Lower lobe of right lung (tissue), 2 donors: ENCODE measurements at regions not wholly inside any gene's neighbourhood (a gene's known extent, or its start where the extent isn't known, plus 50 kb on each side); places are given as distances from the start of the nearest gene placed in this dataset.

Experiments
- ATAC-seq, 2 donors: fragments of 200-7000 bp; cut with Tn5 transposase; one replicate each; pipeline ENCODE4 v1.9.1; 2020 to 2022; ENCODE audit warnings: mild to moderate bottlenecking in 2 of 2, moderate library complexity in 2 of 2
- DNase-seq: peaks from one replicate; pipeline ENCODE4 v3.0.0-alpha.2; 2020
- H3K27ac ChIP-seq: fragments of 200-600 bp; one replicate; pipeline ENCODE4 v1.8.0; 2022
- H3K27me3 ChIP-seq: fragments of 200-600 bp; one replicate; pipeline ENCODE4 v1.8.0; 2022; ENCODE audit warnings: low read depth
- H3K36me3 ChIP-seq: fragments of 200-600 bp; one replicate; pipeline ENCODE4 v1.8.0; 2022; ENCODE audit warnings: mild to moderate bottlenecking
- H3K4me1 ChIP-seq: fragments of 200-600 bp; one replicate; pipeline ENCODE4 v1.8.0; 2022
- H3K4me3 ChIP-seq: fragments of 200-600 bp; one replicate; pipeline ENCODE4 v1.8.0; 2022; ENCODE audit warnings: mild to moderate bottlenecking
- H3K9me3 ChIP-seq: fragments of 200-600 bp; one replicate; pipeline ENCODE4 v1.8.0; 2022
- intact Hi-C: fragments of 100-400 bp; cut with DNase I; formaldehyde crosslinking; loops from one replicate; pipeline ENCODE4 v1.11.0; 2022
- TF ChIP-seq, protein P1 (sequence below): fragments of 200-600 bp; IDR thresholded peaks from one replicate; pipeline ENCODE4 v1.8.0; 2022; ENCODE audit warnings: antibody characterized with exemption, mild to moderate bottlenecking
- donor health status: DM: no; HTN: yes; CAD: no; lungs with severe emphysema.

GRCh38 chr4:45795135-45795534 lies 328.7 kb downstream of the GABRG1 start:
- TF ChIP-seq, protein P1, sequence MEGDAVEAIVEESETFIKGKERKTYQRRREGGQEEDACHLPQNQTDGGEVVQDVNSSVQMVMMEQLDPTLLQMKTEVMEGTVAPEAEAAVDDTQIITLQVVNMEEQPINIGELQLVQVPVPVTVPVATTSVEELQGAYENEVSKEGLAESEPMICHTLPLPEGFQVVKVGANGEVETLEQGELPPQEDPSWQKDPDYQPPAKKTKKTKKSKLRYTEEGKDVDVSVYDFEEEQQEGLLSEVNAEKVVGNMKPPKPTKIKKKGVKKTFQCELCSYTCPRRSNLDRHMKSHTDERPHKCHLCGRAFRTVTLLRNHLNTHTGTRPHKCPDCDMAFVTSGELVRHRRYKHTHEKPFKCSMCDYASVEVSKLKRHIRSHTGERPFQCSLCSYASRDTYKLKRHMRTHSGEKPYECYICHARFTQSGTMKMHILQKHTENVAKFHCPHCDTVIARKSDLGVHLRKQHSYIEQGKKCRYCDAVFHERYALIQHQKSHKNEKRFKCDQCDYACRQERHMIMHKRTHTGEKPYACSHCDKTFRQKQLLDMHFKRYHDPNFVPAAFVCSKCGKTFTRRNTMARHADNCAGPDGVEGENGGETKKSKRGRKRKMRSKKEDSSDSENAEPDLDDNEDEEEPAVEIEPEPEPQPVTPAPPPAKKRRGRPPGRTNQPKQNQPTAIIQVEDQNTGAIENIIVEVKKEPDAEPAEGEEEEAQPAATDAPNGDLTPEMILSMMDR = no peak
- ATAC-seq = no peak
- intact Hi-C loops = no loop called here
- Histone ChIP-seq H3K36me3 (no peaks in the 10 kb centered on the region), H3K4me1 (no peaks in the 10 kb centered on the region), H3K27ac (no peak overlapping the region), H3K27me3 (no peaks in the 10 kb centered on the region), H3K9me3 (no peaks in the 10 kb centered on the region), H3K4me3 (no peak overlapping the region)
- no peak for DNase-seq

DNA sequence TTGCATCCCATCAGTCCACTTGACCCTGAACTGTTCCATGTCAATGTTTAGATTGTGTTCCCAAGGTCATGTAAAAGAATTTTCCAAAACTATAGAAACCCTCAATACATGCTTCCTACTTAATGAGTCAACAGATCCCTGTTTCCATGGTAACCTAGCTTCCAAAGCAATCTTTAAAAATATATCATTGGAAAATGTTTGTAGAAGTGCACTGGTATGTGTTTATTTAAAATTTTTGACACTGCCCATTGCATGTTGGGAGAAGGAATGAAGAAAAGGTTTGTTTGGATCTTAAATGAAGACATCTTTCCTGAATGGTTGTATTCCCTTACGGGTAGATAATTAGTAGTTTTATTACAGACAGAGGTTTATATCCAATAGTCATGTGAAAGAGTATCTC lies 345.3 kb downstream of the GABRG1 start:
- no peak overlapping the region for H3K4me3 ChIP-seq
- DNase-seq (no peak), ATAC-seq (no peak)
- no peaks in the 10 kb centered on the region for H3K27me3 ChIP-seq
- H3K4me1 ChIP-seq = no peaks in the 10 kb centered on the region
- H3K27ac ChIP-seq = no peak overlapping the region
- H3K9me3 ChIP-seq = peaks cover 3% of the 10 kb centered on the region
- TF ChIP-seq, protein P1 = no peak
- intact Hi-C loops = no loop called here
- H3K36me3 ChIP-seq = no peaks in the 10 kb centered on the region

DNA sequence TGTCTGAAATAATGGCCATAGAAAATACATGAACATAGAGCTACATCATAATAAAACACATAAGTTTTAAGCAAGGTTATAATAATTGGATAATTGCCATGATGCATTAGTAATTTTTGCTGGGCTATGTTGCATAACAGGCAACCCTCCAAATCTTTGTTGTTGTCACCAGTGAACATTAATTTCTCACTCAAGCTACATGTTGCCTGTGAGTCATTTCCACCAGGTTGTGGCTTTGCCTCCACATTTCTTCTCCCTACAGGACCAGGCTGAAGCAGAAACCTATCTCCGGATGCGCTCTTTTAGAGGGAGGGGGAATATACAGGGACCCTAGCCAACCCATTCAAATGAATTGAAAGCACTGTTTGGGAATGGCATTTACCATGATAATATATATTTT lies 347.7 kb downstream of the GABRG1 start:
- intact Hi-C loops = no loop called here
- DNase-seq = no peak
- Histone ChIP-seq H3K27me3 (no peaks in the 10 kb centered on the region), H3K27ac (no peak overlapping the region), H3K36me3 (no peaks in the 10 kb centered on the region), H3K9me3 (no peaks in the 10 kb centered on the region), H3K4me1 (no peaks in the 10 kb centered on the region), H3K4me3 (no peak overlapping the region)
- TF ChIP-seq, protein P1 = no peak
- ATAC-seq = no peak

- H3K9me3 ChIP-seq = no peaks in the 10 kb centered on the region
- H3K4me1 ChIP-seq = no peaks in the 10 kb centered on the region
- no peaks in the 10 kb centered on the region for H3K36me3 ChIP-seq
- no peak overlapping the region for H3K27ac ChIP-seq
- H3K27me3 ChIP-seq = no peaks in the 10 kb centered on the region
- ATAC-seq = no peak
- TF ChIP-seq, protein P1 = no peak
- intact Hi-C loops = no loop called here
- no peak overlapping the region for H3K4me3 ChIP-seq
- DNase-seq = no peak
These were observed 352.9 kb downstream of the GABRG1 start for GRCh38 chr4:45770958-45771357.

GRCh38 chr4:45765521-45765920 lies 358.3 kb downstream of the GABRG1 start:
- Histone ChIP-seq H3K4me3 (no peak overlapping the region), H3K9me3 (no peaks in the 10 kb centered on the region), H3K36me3 (no peaks in the 10 kb centered on the region), H3K27me3 (no peaks in the 10 kb centered on the region), H3K27ac (no peak overlapping the region), H3K4me1 (no peaks in the 10 kb centered on the region)
- intact Hi-C loops = no loop called here
- ATAC-seq (no peak), DNase-seq (no peak)
- TF ChIP-seq, protein P1 = no peak

DNA sequence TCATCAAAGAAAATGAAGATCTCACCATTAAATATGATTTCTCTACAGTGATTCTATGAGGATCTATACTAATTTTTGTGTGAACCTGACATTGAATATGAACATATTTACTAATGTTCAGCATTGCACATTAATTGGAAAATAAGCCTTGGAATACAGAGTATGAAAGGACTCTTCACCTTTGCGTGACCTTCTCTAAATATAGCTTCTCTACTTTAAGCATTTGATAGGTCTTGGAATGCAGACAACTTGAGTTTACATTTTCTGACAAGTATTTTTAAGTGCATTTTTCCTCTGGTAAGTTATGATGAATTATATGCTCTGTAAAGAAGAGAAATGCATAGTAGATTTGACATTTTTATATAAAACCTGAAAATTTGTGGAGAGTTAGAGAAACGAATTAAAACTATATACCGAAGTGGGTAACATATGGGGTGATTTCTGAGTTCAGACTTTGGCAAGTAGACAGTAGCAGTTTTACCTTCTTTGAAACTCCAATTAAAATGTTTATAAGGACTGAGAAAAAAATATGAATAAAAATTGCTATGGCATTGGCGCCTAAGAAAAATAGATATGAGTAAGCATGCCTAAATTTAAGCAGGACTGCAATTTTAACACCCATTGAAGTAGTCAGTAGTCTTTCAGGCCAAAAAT lies 371.9 kb downstream of the GABRG1 start:
- intact Hi-C loops = no loop called here
- Histone ChIP-seq H3K4me3 (no peak overlapping the region), H3K36me3 (no peaks in the 10 kb centered on the region), H3K4me1 (no peaks in the 10 kb centered on the region), H3K27ac (no peak overlapping the region), H3K27me3 (no peaks in the 10 kb centered on the region), H3K9me3 (no peaks in the 10 kb centered on the region)
- ATAC-seq (no peak), DNase-seq (no peak)
- TF ChIP-seq, protein P1 = no peak
